ENCODE measurements at regions not wholly inside any gene's neighbourhood (a gene's known extent, or its start where the extent isn't known, plus 50 kb on each side); places are given as distances from the start of the nearest gene placed in this dataset.

- TF ChIP-seq CTCF (IDR thresholded peaks at IDR 0.05): no peak
- no peak for TF ChIP-seq IRF1 (CRISPR knock-in tag; IDR thresholded peaks at IDR 0.05)
- TF ChIP-seq E2F1 (CRISPR knock-in tag; IDR thresholded peaks at IDR 0.05): no peak
- no peak for TF ChIP-seq JUN (CRISPR knock-in tag; IDR thresholded peaks at IDR 0.05)
- no peak for TF ChIP-seq NFATC4 (CRISPR knock-in tag; IDR thresholded peaks at IDR 0.05)
- TF ChIP-seq RELA (CRISPR knock-in tag; IDR thresholded peaks at IDR 0.05; ENCODE audit: borderline replicate concordance): no peak
- TF ChIP-seq NR1H2 (CRISPR knock-in tag; IDR thresholded peaks at IDR 0.05): no peak
- TF ChIP-seq GTF2I (CRISPR knock-in tag; conservative IDR thresholded peaks at IDR 0.05): no peak
- no peak for TF ChIP-seq CBFB (CRISPR knock-in tag; IDR thresholded peaks at IDR 0.05; ENCODE audit: low read depth)
- no peak for TF ChIP-seq TEAD1 (CRISPR knock-in tag; IDR thresholded peaks at IDR 0.05)
- TF ChIP-seq TEAD4 (CRISPR knock-in tag; IDR thresholded peaks at IDR 0.05): no peak
- no peak for TF ChIP-seq MAX (CRISPR knock-in tag; IDR thresholded peaks at IDR 0.05)
These were observed 52.4 kb upstream of the GOLGA8J start for GRCh38 chr15:30030345-30030744.

Measured in WTC11 (cell line).